22Rv1 (cell line): ENCODE measurements at regions not wholly inside any gene's neighbourhood (a gene's known extent, or its start where the extent isn't known, plus 50 kb on each side); places are given as distances from the start of the nearest gene placed in this dataset.

Experiments used
- CTCF ChIP-seq: fragments of 450-650 bp; IDR thresholded peaks from 2 replicates; pipeline ENCODE4 v1.5.1; 2017; ENCODE audit warnings: mild to moderate bottlenecking
- ZFX ChIP-seq: fragments of 450-650 bp; IDR thresholded peaks from 2 replicates; pipeline ENCODE4 v1.6.1; 2017; ENCODE audit warnings: antibody characterized with exemption, borderline replicate concordance

GRCh38 chr3:78347176-78347575 is 1307.3 kb downstream of the ROBO2 start:
- TF ChIP-seq CTCF, result no peak
- TF ChIP-seq ZFX, result no peak
